IMR-90 (cell line): ENCODE measurements at regions not wholly inside any gene's neighbourhood (a gene's known extent, or its start where the extent isn't known, plus 50 kb on each side); places are given as distances from the start of the nearest gene placed in this dataset.

Experiments used
- ATAC-seq: fragments of 200-7000 bp; cut with Tn5 transposase; 2 replicates; pipeline ENCODE4 v1.9.1; 2020; ENCODE audit warnings: low read depth, mild to moderate bottlenecking, moderate library complexity
- BruUV-seq: library from RNA; stranded (reverse); fragments of 400-500 nt; replicated peaks from 2 replicates; lab custom pipeline; 2021; lab: Mats Ljungman, UMichigan
- CTCF ChIA-PET: fragments of 300-600 bp; formaldehyde crosslinking; extraction: SDS; loops from one replicate; lab custom pipeline; 2021; ENCODE audit warnings: antibody characterized with exemption; lab: Yijun Ruan, JAX
- POLR2A ChIA-PET: fragments of 300-600 bp; sonication (Branson Sonifier 250); formaldehyde crosslinking; loops from one replicate; lab custom pipeline; 2022; ENCODE audit warnings: antibody characterized with exemption; ENCODE audit not compliant: unreplicated experiment; lab: Charles Lee
- DNase-seq: peaks from one replicate; pipeline ENCODE4 v3.0.0; 2013
- H2AFZ ChIP-seq: replicated peaks from 2 replicates; pipeline ENCODE3; 2013; ENCODE audit warnings: low read length, mild to moderate bottlenecking; ENCODE audit not compliant: poor library complexity
- H2AK5ac ChIP-seq: 2 replicates; pipeline ENCODE4 v1.6.1; 2013; ENCODE audit warnings: low read depth, low read length, inconsistent platforms
- H2AK9ac ChIP-seq: replicated peaks from 2 replicates; pipeline ENCODE3; 2013; ENCODE audit warnings: mild to moderate bottlenecking, low read depth, low read length, moderate library complexity; ENCODE audit not compliant: poor library complexity
- H2BK120ac ChIP-seq: 2 replicates; pipeline ENCODE4 v1.6.1; 2013; ENCODE audit warnings: low read depth, low read length, inconsistent platforms
- H2BK15ac ChIP-seq: 3 replicates; pipeline ENCODE4 v1.6.1; 2013; ENCODE audit warnings: low read depth, low read length, inconsistent platforms
- H2BK20ac ChIP-seq: 2 replicates; pipeline ENCODE4 v1.6.1; 2013; ENCODE audit warnings: low read depth, mild to moderate bottlenecking, inconsistent platforms, low read length, moderate library complexity
- H2BK5ac ChIP-seq: 2 replicates; pipeline ENCODE4 v1.6.1; 2013; ENCODE audit warnings: mild to moderate bottlenecking, low read depth, low read length, inconsistent platforms; ENCODE audit not compliant: poor library complexity, severe bottlenecking
- H3K14ac ChIP-seq: replicated peaks from 2 replicates; pipeline ENCODE4 v1.6.1; 2013; ENCODE audit warnings: low read depth, low read length, inconsistent platforms
- H3K18ac ChIP-seq: 2 replicates; pipeline ENCODE4 v1.6.1; 2013; ENCODE audit warnings: low read depth, low read length, control low read depth
- H3K23ac ChIP-seq: 2 replicates; pipeline ENCODE4 v1.6.1; 2013; ENCODE audit warnings: low read depth, low read length, inconsistent platforms
- H3K27ac ChIP-seq: 2 replicates; pipeline ENCODE4 v1.5.1; 2013; ENCODE audit warnings: mild to moderate bottlenecking, control low read depth, low read length; ENCODE audit not compliant: insufficient read depth
- H3K27me3 ChIP-seq: 2 replicates; pipeline ENCODE4 v1.6.1; 2013; ENCODE audit warnings: low read length; ENCODE audit not compliant: control insufficient read depth, insufficient read depth
- H3K36me3 ChIP-seq: 2 replicates; pipeline ENCODE4 v1.6.1; 2013; ENCODE audit warnings: low read length, mixed read lengths; ENCODE audit not compliant: control insufficient read depth, insufficient read depth
- H3K4ac ChIP-seq: 2 replicates; pipeline ENCODE4 v1.6.1; 2013; ENCODE audit warnings: low read depth, low read length, inconsistent platforms
- H3K4me1 ChIP-seq: 2 replicates; pipeline ENCODE4 v1.6.1; 2013; ENCODE audit warnings: low read length, mixed read lengths; ENCODE audit not compliant: control insufficient read depth, insufficient read depth
- H3K4me2 ChIP-seq: 2 replicates; pipeline ENCODE4 v1.6.1; 2013; ENCODE audit warnings: low read depth, mild to moderate bottlenecking, control low read depth, low read length, moderate library complexity
- H3K4me3 ChIP-seq: 2 replicates; pipeline ENCODE4 v1.5.1; 2013; ENCODE audit warnings: low read depth, mild to moderate bottlenecking, control low read depth, low read length, moderate library complexity; ENCODE audit not compliant: insufficient read depth
- H3K56ac ChIP-seq: 2 replicates; pipeline ENCODE4 v1.6.1; 2013; ENCODE audit warnings: low read length, inconsistent platforms; ENCODE audit not compliant: insufficient read depth; ENCODE audit errors: extremely low read depth
- H3K79me1 ChIP-seq, 2 experiments: 2 replicates each; pipeline ENCODE4 v1.6.1; 2013; ENCODE audit warnings: low read length in 2 of 2, inconsistent platforms in 1 of 2, low read depth in 1 of 2
- H3K9ac ChIP-seq: 2 replicates; pipeline ENCODE4 v1.6.1; 2013; ENCODE audit warnings: low read depth, low read length, control low read depth
- H3K9me1 ChIP-seq: 2 replicates; pipeline ENCODE4 v1.6.1; 2013; ENCODE audit warnings: low read length, inconsistent platforms; ENCODE audit not compliant: insufficient read depth
- H3K9me3 ChIP-seq: 2 replicates; pipeline ENCODE4 v1.6.1; 2013; ENCODE audit warnings: low read length; ENCODE audit not compliant: control insufficient read depth, insufficient read depth
- H4K20me1 ChIP-seq: 2 replicates; pipeline ENCODE4 v1.6.1; 2013; ENCODE audit warnings: low read length, inconsistent platforms; ENCODE audit not compliant: insufficient read depth
- H4K5ac ChIP-seq: 2 replicates; pipeline ENCODE4 v1.6.1; 2013; ENCODE audit warnings: mild to moderate bottlenecking, low read depth, low read length, control low read depth
- H4K8ac ChIP-seq, 2 experiments: 2 replicates each; pipeline ENCODE4 v1.6.1; 2013; ENCODE audit warnings: low read depth in 2 of 2, low read length in 2 of 2, control low read depth in 1 of 2, inconsistent platforms in 1 of 2
- H4K91ac ChIP-seq: 2 replicates; pipeline ENCODE4 v1.6.1; 2013; ENCODE audit warnings: low read depth, low read length, inconsistent platforms; ENCODE audit not compliant: insufficient read depth
- CHD1 ChIP-seq: IDR thresholded peaks from 2 replicates; pipeline ENCODE4 v1.6.1; 2012; ENCODE audit warnings: low read depth, low read length, improper control_type of control experiment
- NFE2L2 ChIP-seq: fragments of 150-350 bp; IDR thresholded peaks from 2 replicates; pipeline ENCODE4 v1.6.1; 2016; ENCODE audit warnings: low read depth, mild to moderate bottlenecking, low read length
- POLR2A ChIP-seq: IDR thresholded peaks from 2 replicates; pipeline ENCODE4 v1.6.1; 2012; ENCODE audit warnings: mild to moderate bottlenecking, low read depth, low read length
- SMC3 ChIP-seq: fragments of 150-350 bp; IDR thresholded peaks from 2 replicates; pipeline ENCODE4 v1.6.1; 2016; ENCODE audit warnings: low read depth, mild to moderate bottlenecking, antibody characterized with exemption, low read length, moderate library complexity
- WGBS, 2 experiments: methylation state at CpG; one replicate each; pipeline versions ENCODE4 v1.1.5 to v1.1.7; 2013; ENCODE audit warnings: missing lambda C conversion rate in 2 of 2; ENCODE audit not compliant: insufficient read length in 1 of 2; ENCODE audit errors: extremely low coverage in 2 of 2; 5-methylcytosine and 5-hydroxymethylcytosine counted together
- dilution Hi-C: fragments of 300-500 bp; cut with HindIII; formaldehyde crosslinking; loops from one replicate; pipeline ENCODE4 v1.14.3; 2018; ENCODE audit warnings: low sequenced_read_pairs; ENCODE audit not compliant: unreplicated experiment
- in situ Hi-C: fragments of 300-500 bp; cut with MboI; formaldehyde crosslinking; loops from 3 replicates; pipeline ENCODE4 v1.14.3; 2019; ENCODE audit warnings: low sequenced_read_pairs, inconsistent platforms, mixed read lengths
- intact Hi-C: fragments of 100-400 bp; cut with micrococcal nuclease; formaldehyde crosslinking; loops from 2 replicates; pipeline ENCODE4 v1.10.0; 2022

DNA sequence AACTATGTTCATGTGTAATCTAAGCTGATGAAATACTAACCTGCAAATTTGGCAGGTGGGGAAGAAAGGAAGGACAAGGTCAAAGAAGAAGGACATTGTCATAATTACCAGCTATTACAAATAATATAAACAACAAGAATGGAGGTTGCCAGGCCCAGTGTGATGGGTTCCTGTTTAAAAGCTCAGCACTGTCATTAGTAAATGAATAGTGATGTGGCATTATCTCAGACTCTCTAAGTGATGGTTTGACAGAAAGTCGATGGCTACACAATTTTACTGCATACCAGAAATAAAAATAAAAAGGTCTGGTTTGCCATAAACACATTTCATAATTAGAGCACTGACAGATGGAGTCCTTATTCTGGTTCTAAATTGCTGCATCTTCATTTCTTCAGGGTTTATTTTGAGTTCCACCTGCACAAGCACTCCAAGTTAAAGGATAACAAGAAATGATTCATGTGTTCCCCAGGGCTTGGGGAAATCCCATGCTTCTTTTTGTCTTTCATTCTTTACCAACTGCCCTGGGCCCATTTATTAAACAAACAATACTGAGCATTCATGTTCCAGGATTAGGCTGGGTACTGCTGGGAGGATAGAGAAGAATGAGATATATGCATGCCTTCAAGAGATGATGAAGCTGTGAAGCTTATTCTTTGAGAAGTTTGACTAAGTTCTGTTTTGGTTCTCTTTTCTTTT, 367.8 kb upstream of the RASGEF1B start:
- POLR2A ChIA-PET, result no interaction called here
- no peak overlapping the region for H3K18ac ChIP-seq
- H3K56ac ChIP-seq, result no peak overlapping the region
- no peak overlapping the region for H2AFZ ChIP-seq
- H2AK9ac ChIP-seq, result no peak overlapping the region
- no peaks in the 10 kb centered on the region for H3K9me1 ChIP-seq
- H4K8ac ChIP-seq, result no peak overlapping the region
- no peak overlapping the region for H2BK15ac ChIP-seq
- no peak overlapping the region for H2AK5ac ChIP-seq
- H3K4ac ChIP-seq, result no peak overlapping the region
- H3K27me3 ChIP-seq, result no peaks in the 10 kb centered on the region
- no peak for TF ChIP-seq CHD1
- no peak for TF ChIP-seq NFE2L2
- TF ChIP-seq POLR2A, result no peak
- no peak for TF ChIP-seq SMC3
- no peak overlapping the region for H3K4me2 ChIP-seq
- no peak overlapping the region for H3K9ac ChIP-seq
- CTCF ChIA-PET, result interaction anchor here (1.5 kb wide), 1 partner anchor 372 kb away, joined by 4 read pairs; no protein-coding TSS in a partner anchor
- no peak overlapping the region for H3K14ac ChIP-seq
- DNase-seq, result no peak
- H4K5ac ChIP-seq, result no peak overlapping the region
- intact Hi-C loops (loop anchor here (5.0 kb wide), 2 partner anchors 428 to 772 kb away; no protein-coding TSS in a partner anchor), dilution Hi-C loops (loop anchor here (25.0 kb wide), 1 partner anchor 427 kb away; no protein-coding TSS in a partner anchor), in situ Hi-C loops (loop anchor here (5.0 to 10.0 kb wide), 2 partner anchors 372 to 435 kb away; no protein-coding TSS in a partner anchor)
- H4K20me1 ChIP-seq, result no peaks in the 10 kb centered on the region
- ATAC-seq, result no peak
- no peaks in the 10 kb centered on the region for H3K9me3 ChIP-seq
- no peak overlapping the region for H2BK20ac ChIP-seq
- no peak overlapping the region for H3K27ac ChIP-seq
- H3K4me1 ChIP-seq, result no peaks in the 10 kb centered on the region
- BruUV-seq, result no TSS peak
- H2BK5ac ChIP-seq, result no peak overlapping the region
- no CpG with 5 or more reads among the region's 1 CpG for WGBS, 2 experiments
- no peak overlapping the region for H3K23ac ChIP-seq
- H4K91ac ChIP-seq, result no peak overlapping the region
- no peak overlapping the region for H3K4me3 ChIP-seq
- no peaks in the 10 kb centered on the region for H3K36me3 ChIP-seq
- H2BK120ac ChIP-seq, result no peak overlapping the region
- H3K79me1 ChIP-seq, result no peaks in the 10 kb centered on the region
